ENCODE measurements at regions not wholly inside any gene's neighbourhood (a gene's known extent, or its start where the extent isn't known, plus 50 kb on each side); places are given as distances from the start of the nearest gene placed in this dataset.

- Histone ChIP-seq H3K9me3 (ENCODE audit: control insufficient read depth, low read depth, low read length) (no peaks in the 10 kb centered on the region), H3T11ph (ENCODE audit: low read length) (no peak overlapping the region), H3K23ac (ENCODE audit: insufficient read length, low read depth, low read length) (no peak overlapping the region), H2BK120ac (ENCODE audit: low read depth, low read length, poor library complexity, severe bottlenecking) (no peak overlapping the region), H4K8ac (replicated peaks; ENCODE audit: insufficient read length, low read depth, low read length) (no peak overlapping the region), H3K27me3 (ENCODE audit: insufficient read depth, low read length) (no peaks in the 10 kb centered on the region), H3K4me2 (ENCODE audit: insufficient read depth, insufficient read length, low read length) (no peak overlapping the region), H3K27ac (ENCODE audit: insufficient read length, low read depth, low read length) (no peak overlapping the region), H2BK5ac (ENCODE audit: insufficient read length, low read length) (no peak overlapping the region), H3K4me1 (ENCODE audit: insufficient read depth, low read length) (peaks cover 4% of the 10 kb centered on the region; the same call in 1 of the 2 replicates), H4K20me1 (ENCODE audit: control insufficient read depth, insufficient read depth, insufficient read length) (no peaks in the 10 kb centered on the region), H3K79me1 (ENCODE audit: insufficient read depth, low read depth, low read length, poor library complexity, severe bottlenecking) (no peaks in the 10 kb centered on the region), H3K14ac (ENCODE audit: insufficient read depth, low read length) (no peak overlapping the region), H3K79me2 (ENCODE audit: insufficient read depth, low read length) (no peaks in the 10 kb centered on the region), H2BK15ac (ENCODE audit: low read depth, low read length) (no peak overlapping the region), H2BK12ac (ENCODE audit: insufficient read length, low read depth, low read length) (no peak overlapping the region), H3K9ac (ENCODE audit: extremely low read depth, insufficient read length, low read length) (no peak overlapping the region), H3K56ac (ENCODE audit: insufficient read length, low read depth, low read length) (no peak overlapping the region), H2AFZ (ENCODE audit: low read length) (no peak overlapping the region), H4K5ac (ENCODE audit: insufficient read length, low read depth, low read length) (no peak overlapping the region), H2AK5ac (ENCODE audit: insufficient read length, low read length) (no peak overlapping the region), H2BK20ac (ENCODE audit: low read depth, low read length, poor library complexity, severe bottlenecking) (no peak overlapping the region), H3K18ac (ENCODE audit: insufficient read length, low read depth, low read length) (no peak overlapping the region), H3K23me2 (ENCODE audit: insufficient read length, low read depth, low read length, poor library complexity, severe bottlenecking) (no peaks in the 10 kb centered on the region), H3K4ac (ENCODE audit: low read depth, low read length) (no peak overlapping the region), H4K91ac (ENCODE audit: insufficient read length, low read depth, low read length) (no peak overlapping the region)
- no peaks in the 10 kb centered on the region for H3K27me3 Mint-ChIP-seq (ENCODE audit: low read depth)
- no peak overlapping the region for H3K4me3 Mint-ChIP-seq
- H3K36me3 Mint-ChIP-seq (ENCODE audit: insufficient read depth in 1 of 3, low read depth in 3 of 3): no peaks in the 10 kb centered on the region
- WGBS (ENCODE audit: extremely low coverage, insufficient read length, low lambda C conversion rate): no CpG with 5 or more reads among the region's 4 CpGs
- no peak for DNase-seq
- TF ChIP-seq CTCF (conservative IDR thresholded peaks at IDR 0.05): no peak
- H3K4me1 Mint-ChIP-seq: peaks cover 7 to 12% of the 10 kb centered on the region in 2 experiments
- H3K27ac Mint-ChIP-seq: no peak overlapping the region; a peak in 1 of 7 replicates
- H3K9me3 Mint-ChIP-seq: no peaks in the 10 kb centered on the region
Measured at GRCh38 chr2:226063704-226064440, 664.4 kb downstream of the NYAP2 start.

Data from H9 (cell line).